ENCODE measurements at regions not wholly inside any gene's neighbourhood (a gene's known extent, or its start where the extent isn't known, plus 50 kb on each side); places are given as distances from the start of the nearest gene placed in this dataset.
A peak's percentile ranks its signal among the peaks of the same experiment; 100 is the strongest.
"Not testable (repeated sequence)": the region's sequence is repeated elsewhere in the genome, so short reads cannot be mapped to it uniquely, and the experiment has no call there.

DNA sequence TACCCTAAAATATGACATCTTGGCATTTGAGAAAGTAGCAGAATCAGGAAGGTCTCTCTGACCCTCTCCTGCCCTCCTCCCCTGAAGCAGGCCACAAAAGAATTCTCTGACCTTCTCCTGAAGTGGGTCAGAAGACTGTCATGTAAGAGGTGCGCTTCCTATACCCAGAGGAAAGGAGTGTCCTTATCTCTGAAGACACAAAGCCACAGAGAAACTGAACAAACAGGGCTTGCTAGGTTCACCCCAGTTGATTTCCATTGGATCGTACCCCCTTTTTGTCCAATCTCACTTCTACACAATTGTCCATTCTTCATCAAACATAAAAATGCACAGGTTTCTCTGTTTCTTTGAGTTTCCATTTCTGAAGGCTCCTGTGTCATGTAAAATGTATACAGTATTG is 272.0 kb upstream of the SOX4 start:
- no peaks in the 10 kb centered on the region for H3K36me3 Mint-ChIP-seq
- no peak overlapping the region for H3K27ac Mint-ChIP-seq
- H3K4me1 Mint-ChIP-seq, result no peaks in the 10 kb centered on the region
- H3K4me3 Mint-ChIP-seq, result no peak overlapping the region
- no peak for DNase-seq
- no peak for ATAC-seq (replicated peaks)
- peaks cover 4 to 12% of the 10 kb centered on the region in 2 donors for H3K9me3 Mint-ChIP-seq
- no peaks in the 10 kb centered on the region for H3K27me3 Mint-ChIP-seq

DNA sequence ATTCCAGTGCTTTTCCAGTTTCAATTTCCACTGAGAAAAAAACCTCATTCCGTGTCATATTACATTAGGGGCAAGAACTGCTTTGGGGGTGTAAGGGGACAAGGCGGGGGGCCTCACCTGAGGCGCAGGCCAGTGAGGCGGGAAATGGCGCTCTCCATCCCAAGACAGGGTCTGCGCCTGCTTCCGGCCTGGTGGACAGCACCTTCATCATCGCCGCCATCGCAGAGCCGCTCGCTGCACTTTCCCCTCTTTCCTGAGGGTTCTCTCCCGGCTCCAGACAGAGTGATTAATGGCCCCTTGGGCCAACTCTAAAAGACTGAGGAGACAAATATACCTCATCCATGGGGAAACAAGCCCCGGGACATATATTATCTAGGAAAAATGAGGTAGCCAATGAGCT is 270.0 kb upstream of the SOX4 start:
- ATAC-seq (replicated peaks) (no peak), DNase-seq (no peak)
- H3K9me3 Mint-ChIP-seq, result peaks cover 4 to 12% of the 10 kb centered on the region in 2 donors
- no peaks in the 10 kb centered on the region for H3K4me1 Mint-ChIP-seq
- no peak overlapping the region for H3K4me3 Mint-ChIP-seq
- H3K27me3 Mint-ChIP-seq, result no peaks in the 10 kb centered on the region
- no peaks in the 10 kb centered on the region for H3K36me3 Mint-ChIP-seq
- H3K27ac Mint-ChIP-seq, result no peak overlapping the region

DNA sequence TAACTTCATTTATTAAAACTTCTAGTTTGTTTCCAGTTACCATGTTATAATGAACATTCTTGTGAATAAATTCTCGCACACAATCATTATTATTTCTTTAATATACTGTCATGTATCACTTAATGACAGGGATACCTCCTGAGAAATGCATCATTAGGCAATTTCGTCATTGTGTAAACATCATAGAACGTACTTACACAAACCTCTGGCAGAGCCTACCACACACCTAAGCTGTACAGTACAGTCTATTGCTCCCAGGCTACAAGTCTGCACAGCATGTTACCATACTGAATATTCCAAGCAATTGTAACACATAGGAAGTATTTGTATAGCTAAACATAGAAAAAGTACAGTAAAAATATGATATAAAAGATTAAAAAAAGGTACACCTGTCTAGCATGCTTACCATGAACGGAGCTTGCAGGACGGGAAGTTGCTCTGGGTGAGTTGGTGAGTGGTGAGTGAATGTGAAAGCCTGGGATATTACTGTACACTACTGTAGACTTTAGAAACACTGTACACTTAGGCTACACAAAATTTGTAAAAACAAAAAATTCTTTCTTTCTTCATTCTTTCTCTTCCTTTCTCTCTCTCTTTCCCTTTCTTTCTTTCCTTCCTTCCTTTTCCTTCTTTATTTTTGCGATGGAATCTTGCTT is 268.2 kb upstream of the SOX4 start:
- peaks cover 0 to 2% of the 10 kb centered on the region in 2 donors for H3K9me3 Mint-ChIP-seq
- no peaks in the 10 kb centered on the region for H3K36me3 Mint-ChIP-seq
- no peak overlapping the region for H3K27ac Mint-ChIP-seq
- DNase-seq (no peak), ATAC-seq (replicated peaks) (no peak)
- no peaks in the 10 kb centered on the region for H3K4me1 Mint-ChIP-seq
- H3K27me3 Mint-ChIP-seq, result no peaks in the 10 kb centered on the region
- no peak overlapping the region for H3K4me3 Mint-ChIP-seq

DNA sequence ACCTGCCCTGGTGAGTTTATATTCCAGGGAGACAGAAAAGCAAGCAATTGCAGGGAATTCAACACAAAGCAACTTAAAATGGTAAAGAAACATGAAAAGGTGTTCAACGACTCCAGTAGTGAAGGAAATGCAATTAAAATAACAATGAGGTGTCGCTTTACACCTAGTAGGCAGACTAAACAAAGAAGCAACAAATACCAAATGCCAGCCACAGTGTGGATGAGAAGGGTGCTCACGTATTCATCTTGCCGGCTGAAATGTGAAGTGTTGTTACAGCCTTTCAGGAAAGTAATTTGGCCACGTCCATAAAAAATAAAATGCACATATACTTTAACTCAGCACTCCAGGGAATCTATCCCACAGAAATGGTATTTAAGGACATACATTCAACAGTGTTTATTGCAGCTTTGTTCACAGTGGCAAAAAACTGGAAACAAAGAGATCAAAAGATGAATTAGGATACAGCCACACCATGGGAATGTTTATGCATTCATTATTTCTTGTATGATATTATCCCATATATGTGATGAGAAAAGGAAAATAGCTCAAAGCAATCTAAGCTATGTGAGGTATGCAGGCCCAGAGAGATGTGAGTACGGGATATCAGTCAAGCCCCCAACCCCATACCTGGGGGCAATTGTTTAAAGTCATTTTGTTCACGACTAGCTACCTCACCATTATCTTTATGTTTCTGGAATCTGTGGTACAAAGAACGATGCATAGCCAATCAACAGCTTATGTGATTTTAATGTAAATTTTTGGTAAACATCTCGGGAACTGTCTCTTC is 266.0 kb upstream of the SOX4 start:
- H3K27ac Mint-ChIP-seq, result peak overlapping the region; percentile 14
- H3K9me3 Mint-ChIP-seq, result no peaks in the 10 kb centered on the region
- H3K27me3 Mint-ChIP-seq, result no peaks in the 10 kb centered on the region
- no peaks in the 10 kb centered on the region for H3K36me3 Mint-ChIP-seq
- H3K4me3 Mint-ChIP-seq, result no peak overlapping the region
- no peaks in the 10 kb centered on the region for H3K4me1 Mint-ChIP-seq
- ATAC-seq (replicated peaks), result no peak
- DNase-seq, result no peak

DNA sequence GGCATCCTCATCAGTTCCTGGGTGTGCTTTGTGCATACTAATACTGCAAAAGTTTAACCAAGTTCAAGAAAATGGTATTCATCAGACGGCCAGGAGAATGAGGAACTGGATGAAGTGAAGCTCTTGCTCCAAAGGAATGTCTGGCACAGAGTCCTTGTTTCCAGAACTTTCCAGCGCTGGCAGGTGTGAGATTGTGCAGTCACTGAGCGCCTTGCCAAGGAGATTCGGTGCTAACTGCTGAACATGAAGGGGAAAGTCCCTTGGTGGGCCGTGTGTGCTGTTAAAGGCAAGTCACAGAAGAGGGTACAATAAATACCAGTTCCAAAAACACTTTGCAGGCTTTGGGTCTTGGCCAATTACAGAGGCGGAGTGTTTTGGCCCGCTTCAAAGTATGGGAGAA is 262.3 kb upstream of the SOX4 start:
- Mint-ChIP-seq H3K9me3 (no peaks in the 10 kb centered on the region), H3K36me3 (no peaks in the 10 kb centered on the region), H3K4me3 (no peak overlapping the region), H3K27ac (no peak overlapping the region), H3K27me3 (no peaks in the 10 kb centered on the region), H3K4me1 (no peaks in the 10 kb centered on the region)
- ATAC-seq (replicated peaks) (no peak), DNase-seq (no peak)

DNA sequence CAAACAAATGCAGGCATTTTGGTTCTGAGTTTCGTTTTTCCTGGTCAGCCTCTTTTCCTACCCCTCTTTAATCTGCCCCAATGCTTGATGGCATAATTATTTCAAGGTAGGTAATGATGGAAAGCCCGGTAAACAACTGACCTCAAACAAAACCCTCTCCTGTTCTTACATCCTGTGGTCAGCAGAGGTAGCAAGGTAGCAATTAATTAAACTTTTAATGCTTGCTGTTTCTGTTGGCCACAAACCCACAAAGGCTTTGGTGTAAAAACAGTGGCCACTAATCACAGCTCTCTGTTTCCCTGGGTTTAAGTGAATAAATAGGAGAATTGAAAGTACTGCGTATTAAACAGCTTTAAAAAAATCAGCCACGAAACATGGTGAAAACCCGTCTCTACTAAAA is 261.5 kb upstream of the SOX4 start:
- Mint-ChIP-seq H3K4me1 (no peaks in the 10 kb centered on the region), H3K27me3 (no peaks in the 10 kb centered on the region), H3K27ac (no peak overlapping the region), H3K36me3 (no peaks in the 10 kb centered on the region), H3K9me3 (peaks cover under 1 to 2% of the 10 kb centered on the region in 2 donors), H3K4me3 (no peak overlapping the region)
- DNase-seq (no peak), ATAC-seq (replicated peaks) (no peak)

DNA sequence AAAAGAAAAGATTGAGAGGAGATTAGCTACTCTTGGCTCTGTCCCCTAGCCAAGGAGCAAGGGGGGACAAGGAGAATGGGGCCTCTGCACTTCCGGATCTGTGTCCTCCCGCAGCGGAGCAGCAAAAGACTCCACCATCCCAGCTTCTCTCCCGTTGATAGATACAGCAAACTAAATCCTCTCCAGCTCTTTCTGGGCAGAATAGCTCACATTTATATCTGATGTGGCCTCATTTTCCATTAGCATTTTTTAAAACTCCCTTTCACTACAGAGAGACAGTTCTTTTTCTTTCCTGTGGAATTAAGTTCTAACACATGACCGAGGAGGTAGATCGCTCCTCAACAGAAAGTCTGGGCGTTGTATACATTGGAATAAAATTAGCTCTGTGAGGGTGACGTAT is 260.9 kb upstream of the SOX4 start:
- Mint-ChIP-seq H3K4me3 (no peak overlapping the region), H3K9me3 (peaks cover 6% of the 10 kb centered on the region in 2 donors), H3K27me3 (no peaks in the 10 kb centered on the region), H3K4me1 (peaks cover 0 to 3% of the 10 kb centered on the region in 2 donors), H3K27ac (no peak overlapping the region), H3K36me3 (no peaks in the 10 kb centered on the region)
- ATAC-seq (replicated peaks), result no peak
- no peak for DNase-seq

DNA sequence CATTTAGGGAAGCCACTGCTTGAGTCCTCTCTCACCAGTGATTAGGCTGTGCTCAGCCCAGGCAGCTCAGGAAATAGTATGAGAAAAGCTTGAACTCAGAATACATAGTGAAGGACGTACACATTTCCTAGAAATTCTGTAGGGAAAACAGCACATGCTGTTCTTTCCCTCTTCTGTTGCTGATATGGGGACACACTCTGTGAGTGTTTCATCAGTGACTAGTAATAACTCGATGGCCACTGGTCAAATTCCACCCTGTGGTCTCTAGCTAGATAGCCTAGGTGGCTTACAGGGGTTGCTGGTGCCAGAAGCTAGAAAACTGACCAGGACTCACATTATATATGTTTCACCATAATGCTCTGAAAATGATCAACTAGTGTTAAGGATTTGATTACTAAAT is 259.8 kb upstream of the SOX4 start:
- Mint-ChIP-seq H3K9me3 (peaks cover 6% of the 10 kb centered on the region in 2 donors), H3K27ac (peak overlapping the region; percentile 31), H3K36me3 (no peaks in the 10 kb centered on the region), H3K4me3 (no peak overlapping the region), H3K27me3 (no peaks in the 10 kb centered on the region), H3K4me1 (peaks cover 0 to 3% of the 10 kb centered on the region in 2 donors)
- ATAC-seq (replicated peaks), result no peak
- no peak for DNase-seq

DNA sequence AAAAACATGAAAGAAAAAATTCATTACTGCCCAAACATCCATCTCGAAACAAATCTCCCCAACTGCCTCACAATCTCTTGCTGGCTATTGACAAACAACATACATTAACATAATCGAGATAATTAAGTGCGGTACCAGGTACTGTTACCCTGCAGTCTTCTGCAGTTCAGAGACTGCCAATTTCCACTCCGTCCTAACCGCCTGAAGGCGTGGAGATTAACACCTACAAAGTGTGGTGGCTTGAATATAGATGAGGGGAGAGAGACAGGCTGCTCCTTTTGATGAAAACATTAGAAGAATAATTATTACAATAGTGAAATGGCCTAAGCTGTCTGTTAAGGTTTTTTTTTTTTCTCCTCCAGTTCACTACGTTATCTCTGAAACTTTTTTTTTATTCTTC is 258.9 kb upstream of the SOX4 start:
- H3K4me3 Mint-ChIP-seq, result no peak overlapping the region
- no peak for ATAC-seq (replicated peaks)

DNA sequence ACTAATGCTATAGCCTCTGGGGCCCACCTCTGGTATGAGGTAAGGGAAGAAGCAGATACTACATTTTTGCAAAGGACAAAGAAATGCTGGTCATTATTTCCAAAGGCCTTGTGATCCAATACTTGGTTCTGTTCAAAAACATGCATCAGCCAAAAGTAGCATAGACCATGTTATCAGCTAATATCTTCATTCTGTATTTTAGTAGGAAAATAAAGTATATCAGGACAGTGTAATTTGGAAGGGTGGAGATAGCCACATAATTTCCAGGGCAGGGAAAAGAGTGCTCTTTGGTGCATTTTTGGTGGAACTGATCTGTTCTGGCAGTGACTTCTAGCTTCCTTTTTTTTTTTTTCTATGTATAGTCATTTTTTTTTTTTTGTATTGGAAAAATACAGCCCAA is 258.0 kb upstream of the SOX4 start:
- no peaks in the 10 kb centered on the region for H3K36me3 Mint-ChIP-seq
- no peak for ATAC-seq (replicated peaks)

More for the DNA sequence above, 258.9 kb upstream of the SOX4 start:
- Mint-ChIP-seq H3K9me3 (peaks cover 6% of the 10 kb centered on the region in 2 donors), H3K27me3 (no peaks in the 10 kb centered on the region), H3K4me1 (peaks cover 0 to 3% of the 10 kb centered on the region in 2 donors), H3K36me3 (no peaks in the 10 kb centered on the region), H3K27ac (no peak overlapping the region)
- no peak for DNase-seq

DNA sequence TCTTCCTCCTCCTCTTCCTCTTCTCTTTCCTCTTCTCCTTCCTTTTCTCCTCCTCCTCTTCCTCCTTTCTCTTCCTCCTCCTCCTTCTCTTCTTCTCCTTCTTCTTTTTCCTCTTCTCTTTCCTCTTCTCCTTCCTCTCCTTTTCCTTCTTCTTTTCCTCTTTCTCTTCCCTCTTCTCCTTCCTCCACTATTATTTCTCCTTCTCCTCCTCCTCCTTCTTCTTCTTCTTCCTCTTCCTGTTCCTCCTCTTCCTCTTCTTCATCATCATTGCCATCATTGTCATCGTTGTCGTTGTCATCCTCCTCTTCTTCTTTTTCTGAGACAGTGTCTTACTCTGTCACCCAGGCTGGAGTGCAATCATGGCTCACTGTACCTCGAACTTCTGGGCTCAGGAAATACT is 256.3 kb upstream of the SOX4 start:
- no peak overlapping the region for H3K4me3 Mint-ChIP-seq
- H3K36me3 Mint-ChIP-seq, result no peaks in the 10 kb centered on the region
- DNase-seq (no peak), ATAC-seq (replicated peaks) (no peak)
- no peaks in the 10 kb centered on the region for H3K27me3 Mint-ChIP-seq
- peaks cover 6% of the 10 kb centered on the region in 2 donors for H3K9me3 Mint-ChIP-seq
- no peak overlapping the region for H3K27ac Mint-ChIP-seq
- peaks cover 0 to 3% of the 10 kb centered on the region in 2 donors for H3K4me1 Mint-ChIP-seq

More for the DNA sequence above, 258.0 kb upstream of the SOX4 start:
- Mint-ChIP-seq H3K27me3 (no peaks in the 10 kb centered on the region), H3K9me3 (peaks cover 6% of the 10 kb centered on the region in 2 donors), H3K27ac (no peak overlapping the region), H3K4me1 (peaks cover 0 to 3% of the 10 kb centered on the region in 2 donors), H3K4me3 (no peak overlapping the region)
- no peak for DNase-seq

DNA sequence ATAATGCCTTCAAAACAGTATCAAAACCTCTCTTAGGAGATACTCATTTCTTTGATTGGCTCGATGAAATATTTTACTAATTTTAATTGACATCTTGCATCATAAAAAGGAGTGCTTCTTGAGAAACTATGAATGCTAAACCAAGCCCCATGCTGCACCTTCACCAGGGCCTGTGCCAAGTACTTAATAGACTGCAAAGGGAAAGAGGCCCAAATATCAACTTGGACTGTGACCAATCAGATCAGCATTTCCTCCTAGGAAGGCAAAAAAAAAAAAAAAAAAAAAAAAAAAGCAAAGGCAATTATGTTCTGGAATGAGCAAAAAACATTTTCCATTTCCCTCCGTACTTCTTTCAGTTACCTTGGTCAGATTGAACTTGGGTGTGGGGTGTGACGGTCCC is 253.0 kb upstream of the SOX4 start:
- Mint-ChIP-seq H3K9me3 (peaks cover 6% of the 10 kb centered on the region in 2 donors), H3K4me3 (no peak overlapping the region), H3K36me3 (no peaks in the 10 kb centered on the region), H3K27ac (no peak overlapping the region), H3K4me1 (peaks cover 0 to 3% of the 10 kb centered on the region in 2 donors), H3K27me3 (peaks cover 0 to 6% of the 10 kb centered on the region in 2 donors)
- ATAC-seq (replicated peaks) (no peak), DNase-seq (no peak)

DNA sequence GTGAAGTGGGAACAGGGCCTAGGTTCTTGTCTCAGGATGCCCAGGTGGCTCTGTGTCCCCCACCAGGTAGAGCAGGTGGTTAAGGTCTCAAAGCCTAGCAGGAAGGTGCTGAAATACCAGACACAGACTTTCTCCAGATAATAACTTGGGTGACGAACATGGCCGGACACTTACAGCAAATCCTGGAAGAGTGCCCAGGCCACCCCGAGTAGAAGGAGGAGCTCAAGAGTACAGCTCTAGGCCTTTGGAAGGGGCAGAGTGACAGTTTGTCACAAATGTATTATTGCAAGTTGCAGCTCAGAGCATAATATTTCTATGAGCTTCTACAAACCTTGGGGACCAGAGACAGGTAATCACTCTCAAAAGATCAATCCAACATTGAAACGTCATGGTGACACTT is 251.6 kb upstream of the SOX4 start:
- H3K27ac Mint-ChIP-seq, result no peak overlapping the region
- ATAC-seq (replicated peaks) (no peak), DNase-seq (no peak)
- no peaks in the 10 kb centered on the region for H3K36me3 Mint-ChIP-seq
- peaks cover 0 to 6% of the 10 kb centered on the region in 2 donors for H3K27me3 Mint-ChIP-seq
- H3K4me3 Mint-ChIP-seq, result no peak overlapping the region
- peaks cover 0 to 3% of the 10 kb centered on the region in 2 donors for H3K4me1 Mint-ChIP-seq
- peaks cover 6% of the 10 kb centered on the region in 2 donors for H3K9me3 Mint-ChIP-seq

DNA sequence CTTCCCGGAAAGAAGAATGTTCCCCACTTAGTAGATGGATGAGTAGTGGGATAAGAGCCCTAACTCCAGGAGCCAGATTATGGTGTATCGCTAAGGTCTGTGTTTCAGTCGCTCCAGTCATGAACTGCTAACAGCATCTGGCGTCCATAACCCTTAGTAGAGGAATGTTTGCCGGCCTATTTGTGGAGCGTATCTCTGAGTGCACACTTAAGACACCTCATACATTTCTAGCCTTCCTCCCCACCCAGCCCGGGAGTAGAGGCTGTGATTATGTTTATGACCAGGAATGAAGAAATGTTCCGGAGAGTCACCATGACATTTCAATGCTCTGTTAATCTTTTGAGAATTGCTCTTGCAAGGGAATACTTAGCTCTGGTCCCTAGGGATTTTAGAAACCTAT is 251.1 kb upstream of the SOX4 start:
- Mint-ChIP-seq H3K27ac (no peak overlapping the region), H3K9me3 (peaks cover under 1 to 2% of the 10 kb centered on the region in 2 donors), H3K4me1 (no peaks in the 10 kb centered on the region), H3K36me3 (no peaks in the 10 kb centered on the region), H3K27me3 (peaks cover 0 to 6% of the 10 kb centered on the region in 2 donors), H3K4me3 (no peak overlapping the region)
- no peak for DNase-seq
- no peak for ATAC-seq (replicated peaks)

DNA sequence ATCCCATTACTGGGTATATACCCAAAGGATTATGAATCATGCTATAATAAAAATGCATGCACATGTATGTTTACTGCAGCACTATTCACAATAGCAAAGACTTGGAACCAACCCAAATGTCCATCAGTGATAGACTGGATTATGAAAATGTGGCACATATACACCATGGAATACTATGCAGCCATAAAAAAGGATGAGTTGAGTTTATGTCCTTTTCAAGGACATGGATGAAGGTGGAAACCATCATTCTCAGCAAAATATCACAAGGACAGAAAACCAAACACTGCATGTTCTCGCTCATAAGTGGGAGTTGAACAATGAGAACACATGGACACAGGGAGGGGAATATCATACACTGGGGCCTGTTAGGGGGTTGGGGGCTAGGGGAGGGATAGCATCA is 247.8 kb upstream of the SOX4 start:
- not testable (repeated sequence) for H3K36me3 Mint-ChIP-seq; H3K4me1 Mint-ChIP-seq; ATAC-seq (replicated peaks); H3K4me3 Mint-ChIP-seq; H3K9me3 Mint-ChIP-seq; H3K27ac Mint-ChIP-seq; DNase-seq
- H3K27me3 Mint-ChIP-seq, result peaks cover 0 to 10% of the 10 kb centered on the region in 2 donors
